Liver (tissue), 8 donors: ENCODE measurements at regions not wholly inside any gene's neighbourhood (a gene's known extent, or its start where the extent isn't known, plus 50 kb on each side); places are given as distances from the start of the nearest gene placed in this dataset.

Source experiments
- DNase-seq: peaks from one replicate; pipeline ENCODE4 v3.0.0-alpha.2; 2017; ENCODE audit warnings: low spot score
- H3K27ac ChIP-seq, 2 donors: one replicate each; pipeline ENCODE4 v1.7.0; 2013; ENCODE audit warnings: inconsistent platforms in 2 of 2, low read length in 2 of 2, control low read depth in 1 of 2, low read depth in 1 of 2, mild to moderate bottlenecking in 1 of 2
- H3K27me3 ChIP-seq, 4 donors: one replicate each; pipeline versions ENCODE4 v1.6.1 to v1.7.0; 2013; ENCODE audit warnings: low read length in 3 of 4, inconsistent platforms in 1 of 4, mild to moderate bottlenecking in 1 of 4, moderate library complexity in 1 of 4; ENCODE audit not compliant: control insufficient read depth in 4 of 4, insufficient read depth in 4 of 4
- H3K36me3 ChIP-seq, 4 donors: one replicate each; pipeline versions ENCODE4 v1.6.1 to v1.7.0; 2013; ENCODE audit warnings: low read length in 3 of 4, mild to moderate bottlenecking in 3 of 4, low read depth in 1 of 4, moderate library complexity in 1 of 4; ENCODE audit not compliant: control insufficient read depth in 4 of 4, insufficient read depth in 3 of 4
- H3K4me1 ChIP-seq, 4 donors: one replicate each; pipeline versions ENCODE4 v1.6.1 to v1.7.0; 2013; ENCODE audit warnings: low read length in 3 of 4, mild to moderate bottlenecking in 3 of 4, moderate library complexity in 1 of 4; ENCODE audit not compliant: control insufficient read depth in 4 of 4, insufficient read depth in 4 of 4
- H3K4me3 ChIP-seq, 3 donors: one replicate each; pipeline versions ENCODE4 v1.6.1 to v1.7.0; 2013; ENCODE audit warnings: low read length in 3 of 3, control low read depth in 1 of 3, low read depth in 1 of 3, mild to moderate bottlenecking in 1 of 3
- H3K9ac ChIP-seq, 2 donors: one replicate each; pipeline ENCODE4 v1.7.0; 2013; ENCODE audit warnings: low read length in 2 of 2, mild to moderate bottlenecking in 2 of 2, moderate library complexity in 2 of 2, control low read depth in 1 of 2, low read depth in 1 of 2
- H3K9me3 ChIP-seq, 4 donors: one replicate each; pipeline versions ENCODE4 v1.6.1 to v1.7.0; 2013; ENCODE audit warnings: low read length in 3 of 4; ENCODE audit not compliant: control insufficient read depth in 4 of 4
- ATF3 ChIP-seq: IDR thresholded peaks from 2 replicates; pipeline ENCODE4 v1.6.1; 2016; ENCODE audit warnings: antibody characterized with exemption
- CTCF ChIP-seq: fragments of 150-350 bp; IDR thresholded peaks from 2 replicates; pipeline ENCODE4 v1.5.1; 2017; ENCODE audit warnings: improper control_type of control experiment, low read depth, low read length; ENCODE audit not compliant: missing input control
- FOXA2 ChIP-seq: IDR thresholded peaks from 2 replicates; pipeline ENCODE4 v1.6.1; 2016; ENCODE audit warnings: antibody characterized with exemption
- GABPA ChIP-seq, 2 donors: IDR thresholded peaks in 1 of 2; conservative IDR thresholded peaks in 1 of 2; 2 replicates each; pipeline ENCODE4 v1.6.1; 2016; ENCODE audit warnings: antibody characterized with exemption in 2 of 2, mild to moderate bottlenecking in 1 of 2, moderate library complexity in 1 of 2
- HNF4A ChIP-seq, 2 donors: conservative IDR thresholded peaks; 2 replicates each; pipeline ENCODE4 v1.6.1; 2016; ENCODE audit warnings: antibody characterized with exemption in 2 of 2, mild to moderate bottlenecking in 2 of 2
- HNF4G ChIP-seq: IDR thresholded peaks from 2 replicates; pipeline ENCODE4 v1.6.1; 2016; ENCODE audit warnings: antibody characterized with exemption
- JUND ChIP-seq, 2 donors: IDR thresholded peaks; 2 replicates each; pipeline ENCODE4 v1.6.1; 2016; ENCODE audit warnings: antibody characterized with exemption in 2 of 2
- MAX ChIP-seq: IDR thresholded peaks from 2 replicates; pipeline ENCODE4 v1.6.1; 2016; ENCODE audit warnings: antibody characterized with exemption
- NR2F2 ChIP-seq: IDR thresholded peaks from 2 replicates; pipeline ENCODE4 v1.6.1; 2016; ENCODE audit warnings: antibody characterized with exemption
- RAD21 ChIP-seq, 2 donors: IDR thresholded peaks; 2 replicates each; pipeline ENCODE4 v1.6.1; 2016; ENCODE audit warnings: antibody characterized with exemption in 2 of 2, mild to moderate bottlenecking in 2 of 2
- REST ChIP-seq: IDR thresholded peaks from 2 replicates; pipeline ENCODE4 v1.6.1; 2016; ENCODE audit warnings: antibody characterized with exemption, mild to moderate bottlenecking
- RXRA ChIP-seq, 2 donors: IDR thresholded peaks; 2 replicates each; pipeline ENCODE4 v1.6.1; 2017 to 2018; ENCODE audit warnings: antibody characterized with exemption in 2 of 2, mild to moderate bottlenecking in 1 of 2
- TAF1 ChIP-seq: conservative IDR thresholded peaks from 2 replicates; pipeline ENCODE4 v1.6.1; 2016; ENCODE audit warnings: antibody characterized with exemption, mild to moderate bottlenecking
- YY1 ChIP-seq: IDR thresholded peaks from 2 replicates; pipeline ENCODE4 v1.6.1; 2016; ENCODE audit warnings: antibody characterized with exemption, mild to moderate bottlenecking
- ZBTB33 ChIP-seq: IDR thresholded peaks from 2 replicates; pipeline ENCODE4 v1.6.1; 2016; ENCODE audit warnings: antibody characterized with exemption
- WGBS: extraction: QIAGEN DNeasy Blood & Tissue Kit; methylation state at CpG from one replicate; pipeline ENCODE4 v1.1.7; 2013; 5-methylcytosine and 5-hydroxymethylcytosine counted together
- donor health status: healthy.
- donor health status: healthy.
- donor health status: healthy.
- donor health status: healthy.
- donor health status: healthy.

- Histone ChIP-seq H3K36me3 (no peaks in the 10 kb centered on the region), H3K27ac (no peak overlapping the region), H3K9ac (no peak overlapping the region), H3K4me1 (no peaks in the 10 kb centered on the region), H3K27me3 (peaks cover 0 to 3% (median 0%) of the 10 kb centered on the region in 4 donors), H3K4me3 (no peak overlapping the region), H3K9me3 (no peaks in the 10 kb centered on the region)
- no peak for DNase-seq
- 97% methylated on average over 1 of the region's 1 CpG for WGBS
- no peak for TF ChIP-seq RAD21 (IDR thresholded peaks at IDR 0.05)
- TF ChIP-seq TAF1 = no peak
- no peak for TF ChIP-seq JUND (IDR thresholded peaks at IDR 0.05)
- no peak for TF ChIP-seq RXRA (IDR thresholded peaks at IDR 0.05)
- no peak for TF ChIP-seq HNF4G
- TF ChIP-seq ATF3 = no peak
- no peak for TF ChIP-seq FOXA2
- TF ChIP-seq HNF4A (conservative IDR thresholded peaks at IDR 0.05) = no peak
- TF ChIP-seq NR2F2 = no peak
- TF ChIP-seq ZBTB33 = no peak
- no peak for TF ChIP-seq CTCF
- no peak for TF ChIP-seq MAX
- TF ChIP-seq GABPA (IDR thresholded peaks at IDR 0.05 in 1 of 2, conservative IDR thresholded peaks at IDR 0.05 in 1 of 2) = no peak
- no peak for TF ChIP-seq REST
- TF ChIP-seq YY1 = no peak
These were observed 229.3 kb upstream of the BCOR start for GRCh38 chrX:40327085-40327484.
